AG20443 (cell line): ENCODE measurements at regions not wholly inside any gene's neighbourhood (a gene's known extent, or its start where the extent isn't known, plus 50 kb on each side); places are given as distances from the start of the nearest gene placed in this dataset.
"Not testable (repeated sequence)": the region's sequence is repeated elsewhere in the genome, so short reads cannot be mapped to it uniquely, and the experiment has no call there.

ENCODE experiments used
- DNase-seq: peaks from one replicate; pipeline ENCODE4 v3.0.0; 2012; ENCODE audit warnings: low spot score, mixed read lengths

- DNase-seq = no peak
Observed at GRCh38 chr11:15300341-15300740, 185.6 kb downstream of the INSC start.

DNA sequence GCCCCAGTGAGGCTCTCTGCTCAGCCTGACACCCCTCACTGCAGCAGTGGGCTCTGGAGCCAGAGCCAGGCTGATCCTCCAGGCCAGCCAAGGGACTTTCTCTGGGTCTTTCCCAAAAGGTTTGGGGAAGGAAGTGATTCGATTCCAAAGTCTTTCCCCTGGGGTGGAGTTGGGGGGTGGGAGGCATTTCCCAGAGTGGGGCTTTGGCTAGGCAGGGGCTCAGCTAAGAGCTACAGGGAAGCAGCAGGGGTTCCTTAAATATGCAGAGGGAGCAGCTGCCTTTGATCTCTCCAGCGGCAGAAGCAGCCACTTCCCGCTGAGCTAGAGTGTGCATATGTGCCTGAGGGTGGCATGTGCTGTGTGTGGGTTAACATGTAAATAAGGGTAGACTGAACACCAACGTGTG is 192.9 kb downstream of the INSC start:
- no peak for DNase-seq

- no peak for DNase-seq
Observed at GRCh38 chr11:15308840-15309239, 194.1 kb downstream of the INSC start.

GRCh38 chr11:15309296-15309695 is 194.6 kb downstream of the INSC start:
- DNase-seq = no peak

DNA sequence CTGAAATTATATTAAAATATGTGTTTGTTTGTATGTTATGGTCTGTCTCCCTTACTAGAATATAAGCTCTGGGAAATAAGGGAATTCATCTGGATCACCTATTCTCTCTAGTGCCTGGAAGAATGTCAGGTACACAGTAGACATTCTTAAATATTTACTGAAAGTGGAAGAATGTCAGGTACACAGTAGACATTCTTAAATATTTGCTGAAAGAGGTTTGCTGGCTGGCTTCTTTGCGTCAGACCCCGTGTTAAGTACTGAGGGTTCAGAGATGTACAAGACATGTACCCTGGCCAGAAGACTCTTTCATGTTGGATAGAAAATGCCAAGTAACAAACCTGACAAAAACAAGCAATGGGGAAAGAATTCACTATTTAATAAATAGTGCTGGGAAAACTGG is 199.1 kb downstream of the INSC start:
- no peak for DNase-seq

GRCh38 chr11:15318814-15319213 is 204.1 kb downstream of the INSC start:
- DNase-seq = no peak

- DNase-seq = no peak
Observed at GRCh38 chr11:15326520-15326919, 211.8 kb downstream of the INSC start.

- DNase-seq = peak; percentile 24
Observed at GRCh38 chr11:15327786-15328231, 213.1 kb downstream of the INSC start.

DNA sequence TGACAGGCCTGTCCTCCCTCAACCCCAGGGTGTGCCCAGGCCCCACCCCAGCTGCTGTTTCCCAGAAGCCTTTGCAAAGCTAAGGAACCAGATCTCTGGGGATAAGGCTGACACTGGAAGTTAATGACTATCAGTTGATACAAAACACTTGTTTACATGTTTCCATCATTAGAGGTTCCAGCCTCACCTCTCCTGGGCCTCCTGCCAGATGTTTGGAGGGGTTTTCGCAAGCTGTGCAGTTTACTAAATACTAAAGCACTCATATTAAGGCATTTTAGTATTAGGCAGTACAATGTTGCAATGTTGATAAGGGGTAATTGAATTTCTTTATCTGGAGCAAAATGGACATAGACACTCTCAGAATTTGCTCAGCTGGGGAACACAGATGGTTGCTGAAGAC is 218.7 kb downstream of the INSC start:
- DNase-seq = no peak

- DNase-seq = no peak
Observed at GRCh38 chr11:15334766-15335165, 220.0 kb downstream of the INSC start.

DNA sequence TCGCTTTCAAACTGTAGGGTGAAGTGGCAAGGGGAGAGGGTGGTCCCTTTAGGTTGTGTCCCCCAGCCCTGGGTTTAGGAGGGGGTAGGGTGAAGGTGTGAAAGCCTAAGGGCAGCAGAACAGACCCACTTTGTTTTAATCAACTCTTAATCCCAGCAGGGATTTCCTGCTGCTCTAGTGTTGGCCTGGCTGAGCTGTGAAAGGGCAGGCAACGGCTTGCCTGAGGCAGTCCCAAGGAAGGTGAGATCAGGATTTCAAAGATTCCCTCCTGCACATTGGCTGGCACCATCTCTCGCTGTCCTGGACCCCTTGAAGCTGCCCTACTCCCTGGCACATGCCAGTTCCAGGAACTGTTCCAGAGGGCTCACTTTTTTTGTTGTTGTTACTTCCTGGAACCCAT is 221.3 kb downstream of the INSC start:
- no peak for DNase-seq

- no peak for DNase-seq
Observed at GRCh38 chr11:15339302-15339701, 224.6 kb downstream of the INSC start.

- DNase-seq = no peak
Observed at GRCh38 chr11:15341587-15341986, 226.9 kb downstream of the INSC start.

GRCh38 chr11:15342163-15342562 is 227.4 kb downstream of the INSC start:
- DNase-seq = no peak

DNA sequence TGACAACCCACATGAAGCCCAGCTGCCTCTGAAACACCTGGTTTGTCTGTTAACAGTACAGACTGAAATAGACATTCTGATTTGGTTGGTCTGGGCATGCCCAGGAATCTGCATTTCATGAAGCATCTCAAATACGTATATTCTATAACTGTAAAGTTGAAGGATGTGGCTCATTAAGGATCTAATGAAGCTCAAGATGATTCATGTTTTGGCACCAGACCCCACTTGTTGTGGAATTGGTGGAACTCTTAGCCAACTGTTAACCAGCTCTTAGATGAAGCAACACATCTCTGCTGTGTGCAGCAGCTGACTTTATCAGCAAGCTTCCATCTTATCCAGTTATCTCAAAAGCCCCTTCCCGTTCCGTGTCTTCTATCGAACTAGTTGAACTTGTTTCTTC is 232.2 kb downstream of the INSC start:
- no peak for DNase-seq

GRCh38 chr11:15347969-15348734 is 233.4 kb downstream of the INSC start:
- DNase-seq = no peak

DNA sequence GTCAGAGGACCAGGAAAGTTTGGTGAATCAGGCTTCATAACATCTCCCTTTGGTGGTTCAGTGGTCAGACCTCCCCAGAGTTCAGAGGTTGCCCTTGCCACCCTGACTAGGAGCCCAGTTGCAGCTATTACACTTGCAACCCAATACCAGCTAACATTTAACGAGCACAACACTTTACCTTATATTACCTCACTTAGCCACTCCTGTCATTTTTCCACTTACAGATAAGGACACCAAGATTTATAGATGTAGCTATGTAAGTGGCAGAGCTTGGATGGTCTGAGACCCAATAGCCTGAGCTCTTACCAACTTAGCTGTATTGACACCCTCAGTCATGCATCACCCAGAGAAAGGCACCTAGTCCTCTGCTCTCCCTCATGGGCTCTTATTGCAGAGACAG is 234.7 kb downstream of the INSC start:
- no peak for DNase-seq

- DNase-seq = no peak
Observed at GRCh38 chr11:15361316-15361715, 246.6 kb downstream of the INSC start.

GRCh38 chr11:15365286-15365685 is 250.6 kb downstream of the INSC start:
- DNase-seq = not testable (repeated sequence)

- DNase-seq = no peak
Observed at GRCh38 chr11:15367695-15368094, 253.0 kb downstream of the INSC start.

GRCh38 chr11:15370495-15371147 is 255.9 kb downstream of the INSC start:
- no peak for DNase-seq

- no peak for DNase-seq
Observed at GRCh38 chr11:15371533-15371932, 256.8 kb downstream of the INSC start.

DNA sequence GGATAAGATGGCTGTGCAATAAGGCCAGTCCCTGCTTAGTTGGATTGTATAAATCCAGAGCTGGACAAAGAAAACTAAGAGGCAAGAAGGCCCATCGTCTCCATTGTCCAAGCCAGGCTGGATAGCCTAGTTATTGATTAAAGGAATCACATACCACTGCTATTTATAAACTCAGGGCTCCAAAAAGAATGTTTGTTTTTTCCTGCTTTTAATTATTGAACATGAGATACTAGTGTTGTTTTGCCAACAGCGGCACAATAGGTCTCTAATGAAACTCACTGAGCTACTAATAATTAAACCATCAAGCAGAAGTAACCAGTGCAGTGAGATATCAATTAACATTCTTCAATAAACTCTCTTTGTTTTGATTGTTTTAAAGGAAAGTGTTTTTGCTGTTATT is 259.7 kb downstream of the INSC start:
- DNase-seq = no peak

DNA sequence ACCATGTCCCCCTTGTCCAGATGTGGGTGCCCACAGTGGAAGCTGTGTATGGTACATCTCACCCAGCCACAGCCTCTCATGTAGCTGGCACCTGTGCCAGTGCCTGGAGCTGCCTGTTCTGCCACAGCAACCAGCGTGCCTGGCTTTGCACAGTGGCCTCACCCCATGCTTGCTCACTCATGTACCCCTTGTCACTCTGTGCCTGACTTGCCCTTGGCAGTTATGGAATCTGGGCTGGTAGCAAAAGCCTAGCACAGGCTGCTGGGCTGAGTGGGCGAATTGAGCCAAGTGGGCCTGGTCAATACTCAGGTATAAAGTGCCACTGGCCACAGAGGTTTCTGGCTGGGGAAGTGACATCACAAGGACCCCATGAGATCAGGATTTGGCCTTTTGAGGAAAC is 264.2 kb downstream of the INSC start:
- no peak for DNase-seq
